Hepatocyte (in vitro differentiated cells): ENCODE measurements at regions not wholly inside any gene's neighbourhood (a gene's known extent, or its start where the extent isn't known, plus 50 kb on each side); places are given as distances from the start of the nearest gene placed in this dataset.

Source experiments
- CTCF ChIP-seq: fragments of 200-600 bp; sonication (generic); IDR thresholded peaks from 2 replicates; pipeline ENCODE4 v1.5.1; 2016; ENCODE audit warnings: antibody characterized with exemption, mild to moderate bottlenecking; ENCODE audit not compliant: poor library complexity
- EZH2 ChIP-seq: fragments of 200-600 bp; sonication (generic); IDR thresholded peaks from 2 replicates; pipeline ENCODE4 v1.6.1; 2016; ENCODE audit warnings: antibody characterized with exemption, mild to moderate bottlenecking, borderline replicate concordance
- EZH2phosphoT487 ChIP-seq: fragments of 200-600 bp; sonication (generic); IDR thresholded peaks from one replicate; pipeline ENCODE4 v1.6.1; 2018; ENCODE audit warnings: antibody characterized with exemption, mild to moderate bottlenecking, low read depth, moderate library complexity; ENCODE audit not compliant: unreplicated experiment, severe bottlenecking

DNA sequence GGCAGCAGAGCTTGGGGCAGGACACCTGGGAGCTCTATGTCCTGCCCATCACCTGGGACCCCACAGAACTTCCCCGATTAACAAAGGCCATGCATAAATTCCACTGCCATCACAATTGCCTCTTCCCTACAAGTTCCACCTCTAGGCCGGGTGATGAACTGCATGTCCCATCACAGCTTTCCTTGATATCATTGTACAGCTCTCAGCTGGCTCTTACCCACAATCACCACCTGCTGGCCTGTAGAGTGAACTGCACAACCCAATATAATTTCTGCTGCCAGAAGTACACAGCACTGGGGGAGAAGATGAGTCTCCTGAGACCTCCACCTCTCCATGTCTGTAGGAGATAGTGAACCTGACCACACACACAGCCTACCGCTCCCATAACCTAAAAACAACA lies 285.0 kb upstream of the AADAT start:
- TF ChIP-seq CTCF (peak; percentile 46), EZH2 (no peak), EZH2phosphoT487 (no peak)
